ENCODE measurements at regions not wholly inside any gene's neighbourhood (a gene's known extent, or its start where the extent isn't known, plus 50 kb on each side); places are given as distances from the start of the nearest gene placed in this dataset.

- TF ChIP-seq CTCF (IDR thresholded peaks at IDR 0.05) (no peak), POLR2A (IDR thresholded peaks at IDR 0.05) (no peak)
Observed at GRCh38 chr4:52290466-52290865, 239.4 kb downstream of the SPATA18 start.

Measured in esophagus squamous epithelium (tissue), 4 donors.